ENCODE measurements at regions not wholly inside any gene's neighbourhood (a gene's known extent, or its start where the extent isn't known, plus 50 kb on each side); places are given as distances from the start of the nearest gene placed in this dataset.

GRCh38 chr5:136621743-136622142, 256.4 kb upstream of the TRPC7 start:
- no peaks in the 10 kb centered on the region for H3K27me3 ChIP-seq (ENCODE audit: control insufficient read depth in 3 of 3, insufficient read depth in 3 of 3, low read length in 2 of 3)
- no peak overlapping the region for H3K4me3 ChIP-seq
- no peak for TF ChIP-seq CTCF (IDR thresholded peaks at IDR 0.05; ENCODE audit: control extremely low read depth, extremely low read depth)
- no peak for ATAC-seq (ENCODE audit: insufficient read depth, low FRiP score)
- H3K9ac ChIP-seq (ENCODE audit: insufficient read depth in 1 of 2, low read length in 2 of 2) = no peak overlapping the region
- no peak overlapping the region for H3K27ac ChIP-seq (ENCODE audit: low read depth in 1 of 2, low read length in 1 of 2)
- H3K9me3 ChIP-seq (ENCODE audit: control insufficient read depth in 4 of 4, insufficient read depth in 3 of 4, low read length in 3 of 4) = peaks cover 0 to 2% (median 0%) of the 10 kb centered on the region in 4 donors
- H3K36me3 ChIP-seq (ENCODE audit: control insufficient read depth in 4 of 4, insufficient read depth in 4 of 4, low read length in 4 of 4) = no peaks in the 10 kb centered on the region
- H3K4me1 ChIP-seq (ENCODE audit: control insufficient read depth in 5 of 5, insufficient read depth in 5 of 5, low read length in 5 of 5) = no peaks in the 10 kb centered on the region
- WGBS, 2 donors = 55 to 64% methylated on average over 3 of the region's 3 CpGs
- no peak for DNase-seq

GRCh38 chr5:136620621-136621020, 255.3 kb upstream of the TRPC7 start:
- Histone ChIP-seq H3K27me3 (ENCODE audit: control insufficient read depth in 3 of 3, insufficient read depth in 3 of 3, low read length in 2 of 3) (no peaks in the 10 kb centered on the region), H3K9me3 (ENCODE audit: control insufficient read depth in 4 of 4, insufficient read depth in 3 of 4, low read length in 3 of 4) (peaks cover 0 to 2% (median 0%) of the 10 kb centered on the region in 4 donors), H3K4me3 (no peak overlapping the region), H3K9ac (ENCODE audit: insufficient read depth in 1 of 2, low read length in 2 of 2) (no peak overlapping the region), H3K27ac (ENCODE audit: low read depth in 1 of 2, low read length in 1 of 2) (no peak overlapping the region), H3K4me1 (ENCODE audit: control insufficient read depth in 5 of 5, insufficient read depth in 5 of 5, low read length in 5 of 5) (no peaks in the 10 kb centered on the region), H3K36me3 (ENCODE audit: control insufficient read depth in 4 of 4, insufficient read depth in 4 of 4, low read length in 4 of 4) (no peaks in the 10 kb centered on the region)
- no peak for TF ChIP-seq CTCF (IDR thresholded peaks at IDR 0.05; ENCODE audit: control extremely low read depth, extremely low read depth)
- no peak for DNase-seq
- 89 to 98% methylated on average over 1 of the region's 1 CpG for whole genome bisulfite sequencing, 2 donors
- ATAC-seq (ENCODE audit: insufficient read depth, low FRiP score) = no peak

- no peak for DNase-seq
- Histone ChIP-seq H3K9me3 (ENCODE audit: control insufficient read depth in 4 of 4, insufficient read depth in 3 of 4, low read length in 3 of 4) (peaks cover 0 to 2% (median 0%) of the 10 kb centered on the region in 4 donors), H3K36me3 (ENCODE audit: control insufficient read depth in 4 of 4, insufficient read depth in 4 of 4, low read length in 4 of 4) (no peaks in the 10 kb centered on the region), H3K27ac (ENCODE audit: low read depth in 1 of 2, low read length in 1 of 2) (no peak overlapping the region), H3K9ac (ENCODE audit: insufficient read depth in 1 of 2, low read length in 2 of 2) (no peak overlapping the region), H3K4me3 (no peak overlapping the region), H3K27me3 (ENCODE audit: control insufficient read depth in 3 of 3, insufficient read depth in 3 of 3, low read length in 2 of 3) (no peaks in the 10 kb centered on the region), H3K4me1 (ENCODE audit: control insufficient read depth in 5 of 5, insufficient read depth in 5 of 5, low read length in 5 of 5) (no peaks in the 10 kb centered on the region)
- 13 to 21% methylated on average over 1 of the region's 1 CpG for WGBS, 2 donors
- ATAC-seq (ENCODE audit: insufficient read depth, low FRiP score) = no peak
- TF ChIP-seq CTCF (IDR thresholded peaks at IDR 0.05; ENCODE audit: control extremely low read depth, extremely low read depth) = no peak
Measured at GRCh38 chr5:136620016-136620419, 254.7 kb upstream of the TRPC7 start.

GRCh38 chr5:136619556-136619955, 254.2 kb upstream of the TRPC7 start:
- WGBS, 2 donors = 85 to 86% methylated on average over 3 of the region's 3 CpGs
- no peaks in the 10 kb centered on the region for H3K27me3 ChIP-seq (ENCODE audit: control insufficient read depth in 3 of 3, insufficient read depth in 3 of 3, low read length in 2 of 3)
- no peak for TF ChIP-seq CTCF (IDR thresholded peaks at IDR 0.05; ENCODE audit: control extremely low read depth, extremely low read depth)
- no peak overlapping the region for H3K27ac ChIP-seq (ENCODE audit: low read depth in 1 of 2, low read length in 1 of 2)
- no peaks in the 10 kb centered on the region for H3K4me1 ChIP-seq (ENCODE audit: control insufficient read depth in 5 of 5, insufficient read depth in 5 of 5, low read length in 5 of 5)
- ATAC-seq (ENCODE audit: insufficient read depth, low FRiP score) = no peak
- no peaks in the 10 kb centered on the region for H3K36me3 ChIP-seq (ENCODE audit: control insufficient read depth in 4 of 4, insufficient read depth in 4 of 4, low read length in 4 of 4)
- H3K4me3 ChIP-seq = no peak overlapping the region
- no peak for DNase-seq
- H3K9me3 ChIP-seq (ENCODE audit: control insufficient read depth in 4 of 4, insufficient read depth in 3 of 4, low read length in 3 of 4) = no peaks in the 10 kb centered on the region
- no peak overlapping the region for H3K9ac ChIP-seq (ENCODE audit: insufficient read depth in 1 of 2, low read length in 2 of 2)
